GM10248 (cell line): ENCODE measurements at regions not wholly inside any gene's neighbourhood (a gene's known extent, or its start where the extent isn't known, plus 50 kb on each side); places are given as distances from the start of the nearest gene placed in this dataset.

Experiments used
- CTCF ChIA-PET: fragments of 300-600 bp; sonication (Branson Sonifier 250); formaldehyde crosslinking; extraction: SDS; loops from one replicate; lab custom pipeline; 2021; ENCODE audit warnings: antibody characterized with exemption; lab: Yijun Ruan, JAX
- POLR2A ChIA-PET: fragments of 350-650 bp; sonication (Branson Sonifier 250); formaldehyde crosslinking; extraction: SDS; loops from one replicate; lab custom pipeline; 2020; ENCODE audit warnings: antibody characterized with exemption; lab: Yijun Ruan, JAX
- DNase-seq: peaks from one replicate; pipeline ENCODE4 v3.0.0; 2012; ENCODE audit errors: extremely low spot score
- CTCF ChIP-seq: IDR thresholded peaks from 2 replicates; pipeline ENCODE4 v1.5.1; 2012; ENCODE audit warnings: mild to moderate bottlenecking, low read depth; ENCODE audit errors: extremely low read depth, missing control alignments, control extremely low read depth

- no peak for TF ChIP-seq CTCF
- ChIA-PET CTCF (interaction anchor here (1.0 to 1.5 kb wide), 2 partner anchors 43 to 46 kb away, joined by 3 to 5 read pairs; no protein-coding TSS in a partner anchor), POLR2A (no interaction called here)
- DNase-seq: no peak
Measured at GRCh38 chr14:22158560-22158959, 430.5 kb downstream of the DAD1 start.

GRCh38 chr14:22155571-22155970 is 433.5 kb downstream of the DAD1 start:
- TF ChIP-seq CTCF: no peak
- POLR2A ChIA-PET: no interaction called here
- DNase-seq: no peak
- CTCF ChIA-PET: interaction anchor here (1.9 kb wide), 1 partner anchor 13 kb away, joined by 6 read pairs; no protein-coding TSS in a partner anchor

GRCh38 chr14:22152903-22153302 is 436.1 kb downstream of the DAD1 start:
- ChIA-PET POLR2A (no interaction called here), CTCF (interaction anchor here (1.5 kb wide), 1 partner anchor 9 kb away, joined by 6 read pairs; no protein-coding TSS in a partner anchor)
- no peak for TF ChIP-seq CTCF
- DNase-seq: no peak

- DNase-seq: no peak
- ChIA-PET POLR2A (no interaction called here), CTCF (no interaction called here)
- TF ChIP-seq CTCF: no peak
Measured at GRCh38 chr14:22152161-22152870, 436.7 kb downstream of the DAD1 start.

DNA sequence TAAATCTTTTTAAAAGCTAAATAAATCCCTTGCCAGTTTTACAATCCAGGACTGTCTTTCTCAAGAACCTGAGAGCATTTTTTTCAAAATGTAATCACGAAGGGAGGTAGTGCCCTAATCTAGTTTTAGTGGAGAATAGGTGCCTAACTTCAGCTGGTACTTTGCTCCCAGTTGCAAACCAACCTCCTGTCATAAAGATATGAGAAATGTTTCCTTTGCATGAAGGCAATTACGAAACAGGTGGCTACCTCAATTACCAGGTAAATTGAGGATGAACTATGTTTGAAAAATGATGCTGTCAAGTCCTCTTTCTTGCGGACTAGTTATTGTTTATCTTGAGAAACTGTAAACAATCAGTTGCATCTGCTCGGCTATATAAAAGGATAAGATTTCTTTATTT is 437.9 kb downstream of the DAD1 start:
- POLR2A ChIA-PET: no interaction called here
- no peak for DNase-seq
- TF ChIP-seq CTCF: no peak
- CTCF ChIA-PET: interaction anchor here (1.6 kb wide), 1 partner anchor 173 kb away, joined by 4 read pairs; no protein-coding TSS in a partner anchor

DNA sequence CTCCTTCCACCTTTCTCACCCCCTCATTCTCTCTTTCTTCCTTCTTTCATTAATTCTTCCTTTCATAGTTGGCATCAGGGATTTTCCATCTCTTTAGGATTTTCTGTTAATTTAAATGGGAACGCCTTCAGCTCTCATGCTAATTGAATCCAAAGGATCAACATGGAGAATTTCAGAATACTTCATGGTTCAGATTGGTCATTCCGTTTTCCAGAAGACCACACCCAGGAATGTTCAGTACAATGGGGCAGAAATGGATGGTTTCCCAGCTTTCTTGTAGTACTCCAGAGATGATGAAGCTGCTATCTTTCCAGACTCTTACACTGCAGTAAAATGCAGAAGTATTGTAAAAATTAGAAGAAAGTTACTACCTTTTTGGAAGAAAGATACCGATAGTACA is 440.0 kb downstream of the DAD1 start:
- TF ChIP-seq CTCF: no peak
- no peak for DNase-seq
- ChIA-PET CTCF (interaction anchor here (1.3 to 2.2 kb wide), 5 partner anchors 11 to 37 kb away, joined by 3 to 6 read pairs (median 4); no protein-coding TSS in a partner anchor), POLR2A (no interaction called here)
